Stimulated activated CD8-positive, alpha-beta memory T cell treated with anti-CD3 and anti-CD28 coated beads, Interleukin-15, amount 100 ng/mL, for 1 hour (primary cell): ENCODE measurements at regions not wholly inside any gene's neighbourhood (a gene's known extent, or its start where the extent isn't known, plus 50 kb on each side); places are given as distances from the start of the nearest gene placed in this dataset.

Experiments used
- DNase-seq: peaks from one replicate; pipeline ENCODE4 v3.0.0-alpha.2; 2020; ENCODE audit warnings: low read depth

GRCh38 chr6:108751851-108752732 is 96.1 kb upstream of the ARMC2 start:
- no peak for DNase-seq

- no peak for DNase-seq
Measured at GRCh38 chr6:108752733-108753590, 95.3 kb upstream of the ARMC2 start.

GRCh38 chr6:108755257-108756240 is 92.7 kb upstream of the ARMC2 start:
- no peak for DNase-seq

DNA sequence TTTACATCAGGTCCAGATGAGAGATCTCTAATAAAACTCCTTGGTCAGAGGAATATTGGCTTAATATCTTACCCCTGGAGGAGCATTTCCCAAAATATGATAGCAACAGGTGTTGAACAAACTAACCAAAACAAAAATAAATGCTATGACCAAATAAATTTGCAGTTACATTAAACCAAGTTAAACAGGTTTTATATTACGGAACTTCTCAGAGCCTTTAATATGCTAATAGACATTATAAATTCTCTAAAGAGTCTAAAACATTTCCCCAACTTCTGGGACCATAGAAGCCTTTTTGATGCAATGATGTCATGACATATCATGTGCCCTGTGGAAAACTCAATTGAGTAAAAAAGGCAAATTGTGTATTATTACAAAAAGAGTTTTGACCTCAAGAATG is 90.9 kb upstream of the ARMC2 start:
- DNase-seq = no peak

- DNase-seq = no peak
Measured at GRCh38 chr6:108758884-108759283, 89.3 kb upstream of the ARMC2 start.

DNA sequence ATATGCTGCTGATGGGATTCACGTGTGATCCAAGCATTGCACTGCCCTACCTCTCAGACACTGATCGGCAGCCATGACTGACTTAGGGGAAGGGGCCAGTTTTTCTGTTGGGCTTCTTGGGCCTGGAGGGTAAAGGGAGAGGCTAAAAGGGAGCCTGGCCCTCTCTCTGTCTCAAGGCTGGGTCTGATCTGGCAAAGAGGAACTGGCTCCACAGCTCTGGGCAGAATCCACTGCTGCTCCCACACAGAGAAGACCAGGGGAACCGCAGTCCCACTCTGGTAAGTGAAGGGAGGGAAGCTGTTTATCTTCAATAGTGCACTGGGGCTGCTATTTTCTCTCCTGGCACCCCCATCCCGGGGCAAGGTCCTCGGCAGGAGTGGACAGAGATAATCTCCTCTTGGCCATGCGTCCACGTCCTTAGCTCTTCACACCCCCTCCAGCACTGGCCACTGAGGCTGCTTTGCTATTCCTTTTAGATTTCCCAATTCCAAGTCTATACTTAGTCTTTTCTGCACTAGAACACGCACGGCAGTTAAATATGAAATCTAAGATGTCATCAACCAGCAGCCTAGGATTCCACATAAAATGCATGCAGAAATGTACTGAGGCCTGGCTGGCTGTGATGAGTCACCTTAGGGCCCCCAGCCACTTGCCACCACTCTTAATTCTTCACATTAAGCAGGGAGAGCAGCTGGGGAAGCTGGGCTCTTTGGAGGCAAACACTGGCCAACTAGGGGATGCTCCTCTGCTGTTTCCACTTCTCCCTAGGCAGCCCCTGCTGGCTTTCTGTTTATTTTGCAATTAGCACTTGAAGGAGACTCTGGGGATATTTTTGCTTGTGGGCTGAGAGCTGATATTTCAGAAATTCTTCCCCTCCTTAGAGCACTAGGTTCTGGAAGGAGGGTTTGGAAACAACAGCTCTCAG is 87.8 kb upstream of the ARMC2 start:
- no peak for DNase-seq

- no peak for DNase-seq
Measured at GRCh38 chr6:108762394-108762793, 85.8 kb upstream of the ARMC2 start.

DNA sequence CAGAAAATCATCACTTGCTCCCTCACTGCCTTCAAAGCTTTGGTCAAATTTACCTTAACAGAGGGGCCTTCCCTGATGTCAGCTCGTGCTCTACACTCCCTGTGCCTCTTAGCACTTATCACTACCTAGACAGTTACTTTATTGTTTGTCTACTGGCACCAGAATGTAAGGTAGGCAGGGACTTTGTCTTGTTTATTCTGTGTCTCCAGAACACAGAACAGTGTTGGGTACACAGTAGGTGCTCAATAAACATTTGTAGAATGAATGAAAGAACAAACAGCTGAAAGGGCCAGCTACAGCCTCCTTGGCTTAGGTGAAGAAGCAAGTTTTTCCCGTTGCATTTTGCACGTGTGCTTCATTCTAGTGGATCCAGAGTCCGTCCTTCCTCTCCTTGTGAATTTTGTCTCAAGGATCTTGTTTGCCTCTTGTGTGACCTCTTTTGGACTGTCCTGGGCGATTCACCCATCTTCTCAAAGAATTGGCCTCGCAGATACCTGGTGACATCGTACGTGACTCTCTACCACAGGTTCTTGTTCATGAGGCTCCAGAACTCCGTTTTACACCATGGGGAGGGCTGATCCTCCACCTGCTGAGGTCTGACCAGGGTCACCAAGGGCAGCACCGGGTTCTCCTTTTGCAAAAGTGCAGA is 84.2 kb upstream of the ARMC2 start:
- no peak for DNase-seq

- DNase-seq = no peak
Measured at GRCh38 chr6:108764580-108764950, 83.7 kb upstream of the ARMC2 start.

GRCh38 chr6:108765495-108765894 is 82.7 kb upstream of the ARMC2 start:
- no peak for DNase-seq

DNA sequence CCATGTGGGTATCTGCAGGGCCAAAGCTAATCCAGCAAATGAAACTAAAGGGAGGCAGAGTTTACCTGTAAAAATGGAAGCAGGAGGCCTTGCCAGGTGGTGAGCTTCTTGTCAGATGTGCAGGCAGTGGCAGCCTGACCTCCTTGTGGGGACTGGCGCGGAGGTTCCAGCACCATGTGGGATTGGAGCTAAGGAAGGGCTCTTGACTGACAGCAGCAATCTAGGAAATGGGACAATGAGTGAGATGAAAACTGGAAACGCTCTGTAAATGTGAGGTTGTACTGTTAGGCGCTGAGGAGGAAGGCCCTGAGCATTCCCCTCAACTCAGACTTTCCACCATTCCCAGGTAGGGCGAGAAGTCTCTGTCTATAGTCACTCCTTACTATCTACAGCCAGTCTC is 81.8 kb upstream of the ARMC2 start:
- DNase-seq = no peak

DNA sequence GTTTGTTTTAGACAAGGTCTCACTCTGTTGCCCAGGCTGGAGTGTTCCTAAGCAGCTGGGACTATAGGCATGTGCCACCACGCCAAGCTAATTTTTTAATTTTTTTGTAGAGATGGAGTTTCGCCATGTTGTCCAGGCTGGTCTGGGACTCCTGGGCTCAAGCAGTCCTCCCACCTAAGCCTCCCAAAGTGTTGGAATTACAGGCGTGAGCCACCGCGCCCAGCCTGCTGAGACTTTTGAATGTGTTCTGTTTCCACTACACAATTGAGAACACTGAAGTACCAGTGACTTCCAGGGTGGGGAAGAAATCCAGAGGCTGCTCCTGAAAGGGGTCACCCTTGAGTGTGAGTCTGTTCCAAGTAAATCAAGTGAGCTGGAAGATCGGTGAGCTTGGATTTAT is 81.3 kb upstream of the ARMC2 start:
- DNase-seq = no peak

GRCh38 chr6:108767418-108768165 is 80.6 kb upstream of the ARMC2 start:
- no peak for DNase-seq

- DNase-seq = no peak
Measured at GRCh38 chr6:108768166-108768555, 80.1 kb upstream of the ARMC2 start.

- no peak for DNase-seq
Measured at GRCh38 chr6:108768792-108769524, 79.3 kb upstream of the ARMC2 start.

DNA sequence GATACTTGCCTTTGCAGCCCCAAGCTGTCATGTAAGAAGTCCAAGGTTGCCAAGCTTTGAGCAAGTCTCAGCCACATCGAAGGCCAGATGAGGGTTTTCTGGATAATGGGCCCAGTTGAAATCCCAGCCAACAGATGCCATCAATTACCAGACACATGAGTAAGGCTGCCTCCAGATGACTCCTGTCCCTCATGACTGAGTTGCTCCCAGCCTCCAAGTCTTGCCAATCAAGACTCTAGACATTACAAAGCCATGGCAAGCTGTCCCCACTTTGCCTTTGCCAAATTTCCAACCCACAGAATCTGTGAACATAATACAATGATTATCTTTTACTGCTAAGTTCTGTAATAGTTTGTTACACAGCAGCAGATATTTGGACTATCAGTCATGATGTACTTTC is 76.8 kb upstream of the ARMC2 start:
- no peak for DNase-seq

DNA sequence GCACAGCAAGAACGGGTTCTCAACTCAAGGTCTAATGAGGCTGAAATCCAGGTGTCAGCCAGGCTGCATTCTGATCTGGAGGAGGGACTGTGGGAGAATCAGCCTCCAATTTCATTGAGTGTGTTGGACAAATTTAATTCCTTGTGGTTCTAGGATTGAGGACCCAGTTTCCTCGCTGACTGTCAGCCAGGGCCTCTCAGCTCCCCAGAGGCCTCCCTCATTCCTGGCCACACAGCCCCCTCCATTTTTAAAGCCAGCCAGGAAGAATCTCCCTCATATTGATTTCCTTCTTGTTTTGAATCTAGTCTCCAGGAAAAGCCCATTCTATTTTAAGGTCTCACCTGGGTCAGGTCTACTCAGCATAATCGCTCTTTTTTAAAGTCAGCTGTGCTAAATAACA is 73.7 kb upstream of the ARMC2 start:
- DNase-seq = no peak

DNA sequence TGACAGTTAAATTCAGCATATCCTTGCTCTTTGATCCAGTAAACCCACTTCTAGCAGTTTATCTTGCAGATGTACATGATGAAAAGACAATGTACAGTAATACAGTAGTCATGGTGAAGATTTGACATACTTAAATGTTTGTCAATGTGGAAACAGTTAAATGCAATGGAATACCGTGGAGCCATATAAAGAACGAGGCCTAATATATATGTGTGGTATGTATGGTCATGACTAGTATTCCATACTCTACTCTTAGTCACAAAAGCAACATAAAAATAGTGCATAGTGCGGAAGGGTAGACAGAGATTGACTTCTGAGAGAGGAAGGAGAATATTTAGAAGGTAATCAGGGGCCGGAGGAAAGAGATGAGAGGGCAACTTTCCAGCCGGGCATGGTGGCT is 70.7 kb upstream of the ARMC2 start:
- DNase-seq = no peak
